NCI-H2081 treated with DMSO at 0.1 percent for 48 hours (cell line): ENCODE measurements at regions not wholly inside any gene's neighbourhood (a gene's known extent, or its start where the extent isn't known, plus 50 kb on each side); places are given as distances from the start of the nearest gene placed in this dataset.

Experiments used
- DNase-seq: peaks from one replicate; lab custom pipeline; 2025; lab: John Stamatoyannopoulos, UW

- no peak for DNase-seq
Observed at GRCh38 chr6:103062136-103062535, 1668.6 kb downstream of the GRIK2 start.

- no peak for DNase-seq
Observed at GRCh38 chr6:103047567-103047966, 1654.1 kb downstream of the GRIK2 start.

GRCh38 chr6:103042336-103042735, 1648.8 kb downstream of the GRIK2 start:
- DNase-seq, result no peak

- no peak for DNase-seq
Observed at GRCh38 chr6:103036846-103037245, 1643.3 kb downstream of the GRIK2 start.

- DNase-seq, result no peak
Observed at GRCh38 chr6:103027271-103027931, 1633.9 kb downstream of the GRIK2 start.

- no peak for DNase-seq
Observed at GRCh38 chr6:103018426-103018825, 1624.9 kb downstream of the GRIK2 start.

GRCh38 chr6:103017878-103018277, 1624.4 kb downstream of the GRIK2 start:
- no peak for DNase-seq

GRCh38 chr6:103011605-103012004, 1618.1 kb downstream of the GRIK2 start:
- no peak for DNase-seq

- DNase-seq, result no peak
Observed at GRCh38 chr6:103002282-103002681, 1608.8 kb downstream of the GRIK2 start.

- no peak for DNase-seq
Observed at GRCh38 chr6:103001724-103002123, 1608.2 kb downstream of the GRIK2 start.

GRCh38 chr6:103000688-103001087, 1607.2 kb downstream of the GRIK2 start:
- no peak for DNase-seq

GRCh38 chr6:102995491-102995890, 1602.0 kb downstream of the GRIK2 start:
- DNase-seq, result no peak

- DNase-seq, result no peak
Observed at GRCh38 chr6:102994866-102995265, 1601.4 kb downstream of the GRIK2 start.

- no peak for DNase-seq
Observed at GRCh38 chr6:102986086-102986485, 1592.6 kb downstream of the GRIK2 start.

- no peak for DNase-seq
Observed at GRCh38 chr6:102984357-102984756, 1590.8 kb downstream of the GRIK2 start.

GRCh38 chr6:102981490-102982015, 1588.0 kb downstream of the GRIK2 start:
- DNase-seq, result no peak

- no peak for DNase-seq
Observed at GRCh38 chr6:102980951-102981350, 1587.4 kb downstream of the GRIK2 start.

- no peak for DNase-seq
Observed at GRCh38 chr6:102961902-102962301, 1568.4 kb downstream of the GRIK2 start.

GRCh38 chr6:102950967-102951366, 1557.5 kb downstream of the GRIK2 start:
- no peak for DNase-seq

- DNase-seq, result no peak
Observed at GRCh38 chr6:102944475-102944874, 1551.0 kb downstream of the GRIK2 start.

GRCh38 chr6:102942206-102942605, 1548.7 kb downstream of the GRIK2 start:
- DNase-seq, result no peak

GRCh38 chr6:102936959-102937358, 1543.5 kb downstream of the GRIK2 start:
- DNase-seq, result no peak

- no peak for DNase-seq
Observed at GRCh38 chr6:102928109-102928508, 1534.6 kb downstream of the GRIK2 start.

- no peak for DNase-seq
Observed at GRCh38 chr6:102918161-102918560, 1524.7 kb downstream of the GRIK2 start.
